ENCODE measurements at regions not wholly inside any gene's neighbourhood (a gene's known extent, or its start where the extent isn't known, plus 50 kb on each side); places are given as distances from the start of the nearest gene placed in this dataset.
A peak's percentile ranks its signal among the peaks of the same experiment; 100 is the strongest.

- Histone ChIP-seq H4K20me1 (ENCODE audit: insufficient read depth, low read length) (no peaks in the 10 kb centered on the region), H3K4me3 (ENCODE audit: low read length) (no peak overlapping the region), H3K9me3 (ENCODE audit: insufficient read depth, low read length) (no peaks in the 10 kb centered on the region), H2AFZ (ENCODE audit: low read depth, low read length) (no peak overlapping the region), H3K9ac (ENCODE audit: low read length) (no peak overlapping the region), H3K27ac (ENCODE audit: low read length) (no peak overlapping the region), H3K36me3 (replicated peaks; ENCODE audit: low read depth, low read length) (no peaks in the 10 kb centered on the region), H3K4me1 (ENCODE audit: low read length) (no peaks in the 10 kb centered on the region), H3K79me2 (ENCODE audit: low read length) (no peaks in the 10 kb centered on the region), H3K27me3 (ENCODE audit: low read depth, low read length) (peaks cover 27% of the 10 kb centered on the region), H3K4me2 (ENCODE audit: low read length) (no peak overlapping the region)
- TF ChIP-seq, protein P1, sequence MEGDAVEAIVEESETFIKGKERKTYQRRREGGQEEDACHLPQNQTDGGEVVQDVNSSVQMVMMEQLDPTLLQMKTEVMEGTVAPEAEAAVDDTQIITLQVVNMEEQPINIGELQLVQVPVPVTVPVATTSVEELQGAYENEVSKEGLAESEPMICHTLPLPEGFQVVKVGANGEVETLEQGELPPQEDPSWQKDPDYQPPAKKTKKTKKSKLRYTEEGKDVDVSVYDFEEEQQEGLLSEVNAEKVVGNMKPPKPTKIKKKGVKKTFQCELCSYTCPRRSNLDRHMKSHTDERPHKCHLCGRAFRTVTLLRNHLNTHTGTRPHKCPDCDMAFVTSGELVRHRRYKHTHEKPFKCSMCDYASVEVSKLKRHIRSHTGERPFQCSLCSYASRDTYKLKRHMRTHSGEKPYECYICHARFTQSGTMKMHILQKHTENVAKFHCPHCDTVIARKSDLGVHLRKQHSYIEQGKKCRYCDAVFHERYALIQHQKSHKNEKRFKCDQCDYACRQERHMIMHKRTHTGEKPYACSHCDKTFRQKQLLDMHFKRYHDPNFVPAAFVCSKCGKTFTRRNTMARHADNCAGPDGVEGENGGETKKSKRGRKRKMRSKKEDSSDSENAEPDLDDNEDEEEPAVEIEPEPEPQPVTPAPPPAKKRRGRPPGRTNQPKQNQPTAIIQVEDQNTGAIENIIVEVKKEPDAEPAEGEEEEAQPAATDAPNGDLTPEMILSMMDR (IDR thresholded peaks at IDR 0.05; ENCODE audit: low read depth, low read length), result no peak
- no peak for TF ChIP-seq EZH2phosphoT487 (IDR thresholded peaks at IDR 0.05; ENCODE audit: low read depth)
These were observed 217.7 kb downstream of the PHETA1 start for GRCh38 chr12:111150921-111151840.

DNA sequence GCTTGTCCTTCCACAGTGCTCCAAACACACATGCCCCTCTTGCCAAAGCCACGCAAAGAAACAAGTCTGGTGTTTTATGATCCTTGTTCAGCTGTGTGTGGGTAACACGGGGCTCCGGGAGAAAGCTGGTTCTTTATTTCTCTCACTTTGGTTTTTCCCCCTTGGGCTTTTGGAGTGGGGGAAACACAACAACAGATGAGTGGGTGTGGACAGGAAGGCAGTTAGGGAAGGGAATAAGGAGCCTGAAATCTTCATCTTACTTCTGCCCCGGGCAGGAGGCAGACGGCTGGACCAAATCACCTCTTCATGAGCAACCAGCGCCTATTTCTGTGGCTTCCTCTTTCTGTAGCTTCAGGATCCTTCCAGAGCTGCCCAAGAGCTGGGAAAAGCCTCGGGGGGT lies 218.5 kb downstream of the PHETA1 start:
- Histone ChIP-seq H3K4me3 (ENCODE audit: low read length) (no peak overlapping the region), H3K9ac (ENCODE audit: low read length) (no peak overlapping the region), H3K4me2 (ENCODE audit: low read length) (no peak overlapping the region), H3K79me2 (ENCODE audit: low read length) (no peaks in the 10 kb centered on the region), H2AFZ (ENCODE audit: low read depth, low read length) (peak overlapping the region; percentile 4; the same call in 1 of the 2 replicates), H3K36me3 (replicated peaks; ENCODE audit: low read depth, low read length) (no peaks in the 10 kb centered on the region), H3K4me1 (ENCODE audit: low read length) (no peaks in the 10 kb centered on the region), H4K20me1 (ENCODE audit: insufficient read depth, low read length) (no peaks in the 10 kb centered on the region), H3K27ac (ENCODE audit: low read length) (no peak overlapping the region), H3K9me3 (ENCODE audit: insufficient read depth, low read length) (no peaks in the 10 kb centered on the region), H3K27me3 (ENCODE audit: low read depth, low read length) (peaks cover 27% of the 10 kb centered on the region)
- TF ChIP-seq, protein P1 (IDR thresholded peaks at IDR 0.05; ENCODE audit: low read depth, low read length), result no peak
- TF ChIP-seq EZH2phosphoT487 (IDR thresholded peaks at IDR 0.05; ENCODE audit: low read depth), result no peak

- no peak overlapping the region for H3K4me2 ChIP-seq (ENCODE audit: low read length)
- TF ChIP-seq EZH2phosphoT487 (IDR thresholded peaks at IDR 0.05; ENCODE audit: low read depth), result no peak
- TF ChIP-seq, protein P1 (IDR thresholded peaks at IDR 0.05; ENCODE audit: low read depth, low read length), result peak; percentile 22; the same call in 1 of the 2 replicates
- H3K36me3 ChIP-seq (replicated peaks; ENCODE audit: low read depth, low read length), result no peaks in the 10 kb centered on the region
- no peaks in the 10 kb centered on the region for H4K20me1 ChIP-seq (ENCODE audit: insufficient read depth, low read length)
- no peaks in the 10 kb centered on the region for H3K79me2 ChIP-seq (ENCODE audit: low read length)
- no peak overlapping the region for H2AFZ ChIP-seq (ENCODE audit: low read depth, low read length)
- peaks cover 25% of the 10 kb centered on the region for H3K27me3 ChIP-seq (ENCODE audit: low read depth, low read length)
- H3K9ac ChIP-seq (ENCODE audit: low read length), result no peak overlapping the region
- H3K4me3 ChIP-seq (ENCODE audit: low read length), result no peak overlapping the region
- no peaks in the 10 kb centered on the region for H3K9me3 ChIP-seq (ENCODE audit: insufficient read depth, low read length)
- no peak overlapping the region for H3K27ac ChIP-seq (ENCODE audit: low read length)
- no peaks in the 10 kb centered on the region for H3K4me1 ChIP-seq (ENCODE audit: low read length)
These were observed 219.6 kb downstream of the PHETA1 start for GRCh38 chr12:111149299-111149698.

- no peaks in the 10 kb centered on the region for H3K9me3 ChIP-seq (ENCODE audit: insufficient read depth, low read length)
- no peak overlapping the region for H3K9ac ChIP-seq (ENCODE audit: low read length)
- TF ChIP-seq, protein P1 (IDR thresholded peaks at IDR 0.05; ENCODE audit: low read depth, low read length), result no peak
- TF ChIP-seq EZH2phosphoT487 (IDR thresholded peaks at IDR 0.05; ENCODE audit: low read depth), result no peak
- no peak overlapping the region for H2AFZ ChIP-seq (ENCODE audit: low read depth, low read length)
- no peaks in the 10 kb centered on the region for H4K20me1 ChIP-seq (ENCODE audit: insufficient read depth, low read length)
- no peak overlapping the region for H3K4me2 ChIP-seq (ENCODE audit: low read length)
- H3K27me3 ChIP-seq (ENCODE audit: low read depth, low read length), result peaks cover 23% of the 10 kb centered on the region
- no peaks in the 10 kb centered on the region for H3K36me3 ChIP-seq (replicated peaks; ENCODE audit: low read depth, low read length)
- H3K27ac ChIP-seq (ENCODE audit: low read length), result no peak overlapping the region
- H3K4me3 ChIP-seq (ENCODE audit: low read length), result no peak overlapping the region
- no peaks in the 10 kb centered on the region for H3K4me1 ChIP-seq (ENCODE audit: low read length)
- no peaks in the 10 kb centered on the region for H3K79me2 ChIP-seq (ENCODE audit: low read length)
These were observed 220.9 kb downstream of the PHETA1 start for GRCh38 chr12:111148005-111148404.

Measured in OCI-LY3 (cell line).